K562 (cell line): ENCODE measurements at regions not wholly inside any gene's neighbourhood (a gene's known extent, or its start where the extent isn't known, plus 50 kb on each side); places are given as distances from the start of the nearest gene placed in this dataset.

Experiments
- ATAC-seq: fragments of 200-7000 bp; cut with Tn5 transposase; 3 replicates; pipeline ENCODE4 v1.9.1; 2020; ENCODE audit warnings: moderate library complexity
- BruUV-seq: library from RNA; stranded (reverse); fragments of 400-500 nt; replicated peaks from 2 replicates; lab custom pipeline; 2021; lab: Mats Ljungman, UMichigan
- CTCF ChIA-PET: fragments of 300-600 bp; formaldehyde crosslinking; extraction: SDS; loops from one replicate; lab custom pipeline; 2021; ENCODE audit warnings: low intra/inter-chr PET ratio; lab: Yijun Ruan, JAX
- POLR2A ChIA-PET: fragments of 300-600, 350-650 bp; sonication (Branson Sonifier 250); formaldehyde crosslinking; extraction: SDS; loops from one replicate; lab custom pipeline; 2021; ENCODE audit warnings: antibody characterized with exemption, inconsistent platforms; lab: Yijun Ruan, JAX
- DNase-seq, 4 experiments: peaks; one replicate each; pipeline versions ENCODE4 v3.0.0 to v3.0.0-alpha.2; 2011 to 2018; ENCODE audit warnings: low spot score in 3 of 4, mixed read lengths in 3 of 4; ENCODE audit errors: extremely low read depth in 1 of 4
- FAIRE-seq: peaks from 2 replicates; lab custom pipeline; 2011; peaks lifted over from hg19 to GRCh38; lab: Jason Lieb, UNC
- H2AFZ ChIP-seq: 2 replicates; pipeline ENCODE4 v1.6.0; 2011; ENCODE audit warnings: low read depth, low read length, control low read depth, inconsistent platforms
- H3K27ac ChIP-seq: fragments of 200-600 bp; 3 replicates; pipeline ENCODE4 v1.8.0; 2011; ENCODE audit warnings: low read depth, mild to moderate bottlenecking, control low read depth, inconsistent platforms, low read length, moderate library complexity, mixed read lengths; ENCODE audit errors: extremely low read depth
- H3K27me3 ChIP-seq, 2 experiments: fragments of 300-600 bp in 1 of 2; 2 replicates in 1 of 2; 3 replicates in 1 of 2; pipeline versions ENCODE4 v1.6.0 to v1.8.0; 2011; ENCODE audit warnings: inconsistent platforms in 2 of 2, low read length in 2 of 2, mild to moderate bottlenecking in 1 of 2, mixed read lengths in 1 of 2, moderate library complexity in 1 of 2; ENCODE audit not compliant: control insufficient read depth in 2 of 2, insufficient read depth in 2 of 2
- H3K36me3 ChIP-seq: fragments of 300-600 bp; 3 replicates; pipeline ENCODE4 v1.8.0; 2011; ENCODE audit warnings: mild to moderate bottlenecking, low read length, inconsistent platforms; ENCODE audit not compliant: control insufficient read depth, insufficient read depth
- H3K4me1 ChIP-seq, 2 experiments: fragments of 200-600 bp in 1 of 2; replicated peaks in 1 of 2; 2 replicates in 1 of 2; 3 replicates in 1 of 2; pipeline versions ENCODE4 v1.5.1 to v1.8.0; 2011; ENCODE audit warnings: inconsistent platforms in 2 of 2, low read length in 2 of 2, mild to moderate bottlenecking in 1 of 2, mixed read lengths in 1 of 2, moderate library complexity in 1 of 2; ENCODE audit not compliant: control insufficient read depth in 2 of 2, insufficient read depth in 2 of 2
- H3K4me2 ChIP-seq: 2 replicates; pipeline ENCODE4 v1.6.1; 2011; ENCODE audit warnings: low read length, control low read depth, inconsistent platforms, mixed read lengths; ENCODE audit not compliant: insufficient read depth
- H3K4me3 ChIP-seq: fragments of 200-600 bp; sonication (generic), shearing (Covaris generic); 2 replicates; pipeline ENCODE4 v1.5.1; 2016; ENCODE audit warnings: control low read depth, inconsistent platforms
- H3K79me2 ChIP-seq: fragments of 200-600 bp; 3 replicates; pipeline ENCODE4 v1.8.0; 2011; ENCODE audit warnings: low read length, inconsistent platforms; ENCODE audit not compliant: control insufficient read depth, insufficient read depth
- H3K9ac ChIP-seq, 2 experiments: 2 replicates each; pipeline versions ENCODE4 v1.6.0 to v1.6.1; 2011; ENCODE audit warnings: low read depth in 2 of 2, low read length in 2 of 2, control low read depth in 1 of 2, inconsistent platforms in 1 of 2, mild to moderate bottlenecking in 1 of 2, mixed read lengths in 1 of 2; ENCODE audit not compliant: insufficient read depth in 1 of 2
- H3K9me1 ChIP-seq: one replicate; pipeline ENCODE4 v1.6.0; 2011; ENCODE audit warnings: inconsistent platforms, mild to moderate bottlenecking, low read length, moderate library complexity; ENCODE audit not compliant: control insufficient read depth, insufficient read depth
- H3K9me3 ChIP-seq: replicated peaks from 2 replicates; pipeline ENCODE4 v1.5.1; 2011; ENCODE audit warnings: low read depth, low read length, inconsistent platforms; ENCODE audit not compliant: control insufficient read depth, insufficient read depth
- H4K20me1 ChIP-seq: replicated peaks from 2 replicates; pipeline ENCODE4 v1.6.1; 2011; ENCODE audit warnings: low read length, inconsistent platforms, mixed read lengths; ENCODE audit not compliant: control insufficient read depth, insufficient read depth
- BCL6 ChIP-seq: fragments of 250-450 bp; sonication (Bioruptor Pico); IDR thresholded peaks from 2 replicates; pipeline ENCODE4 v1.4.0; 2020
- CSDE1 ChIP-seq, 2 experiments: fragments of 450-650 bp; IDR thresholded peaks; 2 replicates each; pipeline ENCODE4 v1.6.1; 2016; ENCODE audit warnings: mild to moderate bottlenecking in 1 of 2
- L3MBTL2 ChIP-seq: fragments of 450-650 bp; IDR thresholded peaks from 2 replicates; pipeline ENCODE4 v1.6.1; 2016; ENCODE audit warnings: mild to moderate bottlenecking, moderate library complexity
- LEF1 ChIP-seq: fragments of 450-650 bp; IDR thresholded peaks from 2 replicates; pipeline ENCODE4 v1.6.1; 2016; ENCODE audit warnings: mild to moderate bottlenecking
- RAD51 ChIP-seq: fragments of 450-650 bp; IDR thresholded peaks from 2 replicates; pipeline ENCODE4 v1.7.1; 2016; ENCODE audit warnings: low read depth, mild to moderate bottlenecking, borderline replicate concordance
- SREBF2 ChIP-seq: sonication (generic); formaldehyde crosslinking; IDR thresholded peaks from 2 replicates; pipeline ENCODE4 v1.4.0; 2020; ENCODE audit warnings: mild to moderate bottlenecking, missing genetic modification reagents
- TBL1XR1 ChIP-seq, 2 experiments: IDR thresholded peaks; 2 replicates each; pipeline ENCODE4 v1.6.1; 2012; ENCODE audit warnings: improper control_type of control experiment in 2 of 2, low read length in 2 of 2, mild to moderate bottlenecking in 1 of 2
- ZNF830 ChIP-seq: fragments of 250-450 bp; sonication (Bioruptor Pico); IDR thresholded peaks from 2 replicates; pipeline ENCODE4 v1.5.0; 2021; ENCODE audit warnings: mild to moderate bottlenecking
- WGBS: fragments of 100-300 bp; shearing (Covaris generic); methylation state at CpG from one replicate; pipeline ENCODE4 v1.1.6; 2016; ENCODE audit warnings: low coverage, mixed read lengths; ENCODE audit not compliant: insufficient coverage; ENCODE audit errors: missing lambda C conversion rate; 5-methylcytosine and 5-hydroxymethylcytosine counted together
- in situ Hi-C: fragments of 300-500 bp; cut with MboI; formaldehyde crosslinking; loops from 4 replicates; pipeline ENCODE4 v1.15.0; 2018; ENCODE audit warnings: inconsistent platforms, mixed read lengths
- intact Hi-C: fragments of 100-400 bp; cut with micrococcal nuclease; formaldehyde crosslinking; loops from 2 replicates; pipeline ENCODE4 v1.14.2; 2022
- TF ChIP-seq, protein P1 (sequence below): fragments of 200-800 bp; sonication (Bioruptor generic); IDR thresholded peaks from 2 replicates; pipeline ENCODE4 v1.6.1; 2017; ENCODE audit warnings: missing genetic modification characterization, missing compliant biosample characterization
- TF ChIP-seq, protein P2 (sequence below), 3 experiments: IDR thresholded peaks in 2 of 3; conservative IDR thresholded peaks in 1 of 3; 2 replicates each; pipeline ENCODE4 v1.5.1; 2011 to 2012; ENCODE audit warnings: low read length in 3 of 3, mild to moderate bottlenecking in 3 of 3, control low read depth in 2 of 3, improper control_type of control experiment in 1 of 3, inconsistent platforms in 1 of 3, low read depth in 1 of 3, mixed read lengths in 1 of 3, moderate library complexity in 1 of 3; ENCODE audit not compliant: insufficient read depth in 2 of 3

DNA sequence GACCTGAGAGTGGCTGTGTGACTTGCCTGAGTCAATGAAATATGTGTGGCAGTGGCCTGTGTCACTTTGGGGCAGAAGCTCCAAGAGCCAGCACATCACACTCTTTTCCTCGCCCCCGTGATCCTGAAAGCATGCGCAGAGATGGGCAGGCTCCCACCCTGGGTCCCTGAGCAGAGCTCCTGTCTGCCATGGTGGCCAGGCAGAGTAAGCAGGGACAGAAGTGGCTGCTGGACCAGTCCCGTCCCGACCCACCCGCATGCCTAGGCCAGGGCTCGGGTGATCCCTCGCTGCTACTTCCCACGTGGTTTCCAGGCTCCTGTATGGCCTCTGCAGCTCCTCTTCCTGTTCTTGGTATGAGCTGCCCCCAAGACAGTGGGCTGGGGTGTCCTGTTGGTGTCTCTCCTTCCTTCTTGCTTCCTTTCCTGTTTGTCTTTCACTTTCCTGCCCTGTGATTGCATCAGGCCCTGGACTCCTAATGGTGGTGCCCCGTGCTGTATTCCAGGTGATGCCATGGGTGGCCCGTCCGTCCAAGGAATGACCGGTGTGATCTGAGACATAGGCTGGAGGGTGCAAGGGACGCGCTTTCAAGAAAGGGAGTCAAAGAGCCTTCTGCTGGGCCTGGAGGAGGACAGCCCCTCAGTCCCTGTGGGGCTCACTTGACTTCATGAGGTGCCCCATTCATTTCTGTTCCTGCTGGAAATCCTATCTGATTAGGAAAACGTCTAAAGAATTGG, 71.4 kb upstream of the SHH start:
- H3K9me3 ChIP-seq = no peaks in the 10 kb centered on the region
- H2AFZ ChIP-seq = no peak overlapping the region
- H3K27ac ChIP-seq = no peak overlapping the region
- H3K4me3 ChIP-seq = no peak overlapping the region
- no peaks in the 10 kb centered on the region for H3K36me3 ChIP-seq
- 3% methylated on average over 16 of the region's 16 CpGs for WGBS
- H3K79me2 ChIP-seq = no peaks in the 10 kb centered on the region
- peak; percentile 11; the same call in 2 of the 3 replicates for ATAC-seq
- no TSS peak for BruUV-seq
- no peak overlapping the region for H3K9ac ChIP-seq
- H3K9me1 ChIP-seq = peaks cover 4% of the 10 kb centered on the region
- no peak for TF ChIP-seq BCL6
- peak; percentile 47; the same call in 1 of the 2 replicates for TF ChIP-seq L3MBTL2
- TF ChIP-seq, protein P1, sequence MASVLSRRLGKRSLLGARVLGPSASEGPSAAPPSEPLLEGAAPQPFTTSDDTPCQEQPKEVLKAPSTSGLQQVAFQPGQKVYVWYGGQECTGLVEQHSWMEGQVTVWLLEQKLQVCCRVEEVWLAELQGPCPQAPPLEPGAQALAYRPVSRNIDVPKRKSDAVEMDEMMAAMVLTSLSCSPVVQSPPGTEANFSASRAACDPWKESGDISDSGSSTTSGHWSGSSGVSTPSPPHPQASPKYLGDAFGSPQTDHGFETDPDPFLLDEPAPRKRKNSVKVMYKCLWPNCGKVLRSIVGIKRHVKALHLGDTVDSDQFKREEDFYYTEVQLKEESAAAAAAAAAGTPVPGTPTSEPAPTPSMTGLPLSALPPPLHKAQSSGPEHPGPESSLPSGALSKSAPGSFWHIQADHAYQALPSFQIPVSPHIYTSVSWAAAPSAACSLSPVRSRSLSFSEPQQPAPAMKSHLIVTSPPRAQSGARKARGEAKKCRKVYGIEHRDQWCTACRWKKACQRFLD = no peak
- peaks cover 8% of the 10 kb centered on the region for H4K20me1 ChIP-seq
- H3K4me1 ChIP-seq = no peaks in the 10 kb centered on the region; a peak in 1 of 5 replicates
- H3K27me3 ChIP-seq = peaks cover 75 to 91% of the 10 kb centered on the region in 2 experiments
- no peak overlapping the region for H3K4me2 ChIP-seq
- ChIA-PET POLR2A (no interaction called here), CTCF (no interaction called here)
- no peak for FAIRE-seq
- no peak for DNase-seq
- intact Hi-C loops (no loop called here), in situ Hi-C loops (no loop called here)

DNA sequence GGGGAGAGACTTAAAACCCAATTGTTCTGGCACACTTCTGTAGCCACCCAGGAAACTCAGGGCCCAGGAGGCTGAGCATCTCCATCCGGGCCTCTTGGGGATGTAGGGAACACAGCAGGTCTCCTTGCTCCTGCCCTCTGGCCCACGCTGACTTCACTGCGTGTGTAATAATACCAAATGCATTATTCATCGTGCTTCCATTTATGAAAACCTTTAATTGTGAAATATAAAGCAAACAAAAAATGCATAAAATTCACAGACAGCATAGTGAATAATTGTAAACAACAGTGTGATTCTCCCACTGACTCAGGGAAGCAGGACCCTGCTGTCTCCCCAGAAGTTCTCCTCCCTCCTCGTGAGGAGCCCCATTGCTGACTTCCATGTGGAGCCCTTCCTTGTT, 70.3 kb upstream of the SHH start:
- FAIRE-seq = no peak
- no peak overlapping the region for H3K4me2 ChIP-seq
- H3K36me3 ChIP-seq = no peaks in the 10 kb centered on the region
- no peak overlapping the region for H3K27ac ChIP-seq
- POLR2A ChIA-PET = interaction anchor here (0.6 kb wide), 1 partner anchor 71 kb away, joined by 4 read pairs; no protein-coding TSS in a partner anchor
- in situ Hi-C loops = no loop called here
- H3K4me1 ChIP-seq = no peaks in the 10 kb centered on the region; a peak in 1 of 5 replicates
- no peak overlapping the region for H3K9ac ChIP-seq
- CTCF ChIA-PET = no interaction called here
- no TSS peak for BruUV-seq
- DNase-seq = no peak
- no peak overlapping the region for H2AFZ ChIP-seq
- no peak for ATAC-seq
- peaks cover 4% of the 10 kb centered on the region for H3K9me1 ChIP-seq
- 2% methylated on average over 5 of the region's 5 CpGs for WGBS
- H3K9me3 ChIP-seq = no peaks in the 10 kb centered on the region
- H3K27me3 ChIP-seq = peaks cover 70 to 94% of the 10 kb centered on the region in 2 experiments
- intact Hi-C loops = no loop called here
- TF ChIP-seq CSDE1 (IDR thresholded peaks at IDR 0.05) = no peak
- no peak for TF ChIP-seq ZNF830
- TF ChIP-seq SREBF2 (CRISPR knock-in tag) = no peak
- TF ChIP-seq, protein P2, sequence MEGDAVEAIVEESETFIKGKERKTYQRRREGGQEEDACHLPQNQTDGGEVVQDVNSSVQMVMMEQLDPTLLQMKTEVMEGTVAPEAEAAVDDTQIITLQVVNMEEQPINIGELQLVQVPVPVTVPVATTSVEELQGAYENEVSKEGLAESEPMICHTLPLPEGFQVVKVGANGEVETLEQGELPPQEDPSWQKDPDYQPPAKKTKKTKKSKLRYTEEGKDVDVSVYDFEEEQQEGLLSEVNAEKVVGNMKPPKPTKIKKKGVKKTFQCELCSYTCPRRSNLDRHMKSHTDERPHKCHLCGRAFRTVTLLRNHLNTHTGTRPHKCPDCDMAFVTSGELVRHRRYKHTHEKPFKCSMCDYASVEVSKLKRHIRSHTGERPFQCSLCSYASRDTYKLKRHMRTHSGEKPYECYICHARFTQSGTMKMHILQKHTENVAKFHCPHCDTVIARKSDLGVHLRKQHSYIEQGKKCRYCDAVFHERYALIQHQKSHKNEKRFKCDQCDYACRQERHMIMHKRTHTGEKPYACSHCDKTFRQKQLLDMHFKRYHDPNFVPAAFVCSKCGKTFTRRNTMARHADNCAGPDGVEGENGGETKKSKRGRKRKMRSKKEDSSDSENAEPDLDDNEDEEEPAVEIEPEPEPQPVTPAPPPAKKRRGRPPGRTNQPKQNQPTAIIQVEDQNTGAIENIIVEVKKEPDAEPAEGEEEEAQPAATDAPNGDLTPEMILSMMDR (IDR thresholded peaks at IDR 0.05 in 2 of 3, conservative IDR thresholded peaks at IDR 0.05 in 1 of 3; ENCODE audit: insufficient read depth in 2 of 3, low read depth in 1 of 3, low read length in 3 of 3) = no peak
- no peak for TF ChIP-seq LEF1
- TF ChIP-seq TBL1XR1 (IDR thresholded peaks at IDR 0.05; ENCODE audit: low read length in 2 of 2) = no peak
- no peak for TF ChIP-seq RAD51
- H3K4me3 ChIP-seq = no peak overlapping the region
- H3K79me2 ChIP-seq = no peaks in the 10 kb centered on the region
- H4K20me1 ChIP-seq = peaks cover 8% of the 10 kb centered on the region
